NB4 (cell line): ENCODE measurements at regions not wholly inside any gene's neighbourhood (a gene's known extent, or its start where the extent isn't known, plus 50 kb on each side); places are given as distances from the start of the nearest gene placed in this dataset.

Experiments used
- POLR2A ChIP-seq: IDR thresholded peaks from 2 replicates; pipeline ENCODE4 v1.6.1; 2011; ENCODE audit warnings: mild to moderate bottlenecking; ENCODE audit not compliant: insufficient read length; ENCODE audit errors: extremely low read depth
- TF ChIP-seq, protein P1 (sequence below): IDR thresholded peaks from one replicate; pipeline ENCODE4 v1.5.1; 2012; ENCODE audit warnings: low read depth, low read length

DNA sequence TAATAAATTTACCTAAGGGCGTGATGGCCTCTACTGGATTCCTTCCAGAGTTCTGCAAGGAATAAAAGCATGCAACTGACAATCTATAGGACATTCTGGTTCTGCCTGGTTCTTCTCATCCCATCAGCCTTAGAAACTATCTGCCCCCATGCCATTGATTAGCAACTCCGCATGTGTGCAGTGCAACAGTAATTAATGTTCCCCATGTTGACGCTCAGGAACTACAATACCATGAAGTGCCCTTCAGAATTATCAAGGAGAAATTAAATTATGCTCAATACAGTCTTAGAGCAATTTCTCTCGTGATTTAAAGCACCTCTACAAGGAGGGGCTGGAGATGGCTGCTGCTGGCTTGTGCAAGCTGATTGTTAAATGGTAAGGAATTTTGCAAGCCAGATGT is 61.7 kb upstream of the MAP4K3 start:
- no peak for TF ChIP-seq POLR2A
- TF ChIP-seq, protein P1, sequence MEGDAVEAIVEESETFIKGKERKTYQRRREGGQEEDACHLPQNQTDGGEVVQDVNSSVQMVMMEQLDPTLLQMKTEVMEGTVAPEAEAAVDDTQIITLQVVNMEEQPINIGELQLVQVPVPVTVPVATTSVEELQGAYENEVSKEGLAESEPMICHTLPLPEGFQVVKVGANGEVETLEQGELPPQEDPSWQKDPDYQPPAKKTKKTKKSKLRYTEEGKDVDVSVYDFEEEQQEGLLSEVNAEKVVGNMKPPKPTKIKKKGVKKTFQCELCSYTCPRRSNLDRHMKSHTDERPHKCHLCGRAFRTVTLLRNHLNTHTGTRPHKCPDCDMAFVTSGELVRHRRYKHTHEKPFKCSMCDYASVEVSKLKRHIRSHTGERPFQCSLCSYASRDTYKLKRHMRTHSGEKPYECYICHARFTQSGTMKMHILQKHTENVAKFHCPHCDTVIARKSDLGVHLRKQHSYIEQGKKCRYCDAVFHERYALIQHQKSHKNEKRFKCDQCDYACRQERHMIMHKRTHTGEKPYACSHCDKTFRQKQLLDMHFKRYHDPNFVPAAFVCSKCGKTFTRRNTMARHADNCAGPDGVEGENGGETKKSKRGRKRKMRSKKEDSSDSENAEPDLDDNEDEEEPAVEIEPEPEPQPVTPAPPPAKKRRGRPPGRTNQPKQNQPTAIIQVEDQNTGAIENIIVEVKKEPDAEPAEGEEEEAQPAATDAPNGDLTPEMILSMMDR = no peak
